GM23338 (cell line): ENCODE measurements at regions not wholly inside any gene's neighbourhood (a gene's known extent, or its start where the extent isn't known, plus 50 kb on each side); places are given as distances from the start of the nearest gene placed in this dataset.

Experiments used
- ATAC-seq: fragments of 200-7000 bp; cut with Tn5 transposase; 3 replicates; pipeline ENCODE4 v1.9.1; 2020
- DNase-seq: peaks from one replicate; pipeline ENCODE4 v3.0.0-alpha.2; 2015; ENCODE audit warnings: low spot score
- H2AFZ ChIP-seq: fragments of 200-600 bp; sonication (generic); 2 replicates; pipeline ENCODE4 v1.8.0; 2016; ENCODE audit warnings: antibody characterized with exemption, mild to moderate bottlenecking, moderate library complexity
- H3F3A ChIP-seq: fragments of 200-600 bp; sonication (generic); replicated peaks from 2 replicates; pipeline ENCODE4 v1.8.0; 2017; ENCODE audit warnings: antibody characterized with exemption, mixed run types, low read depth
- H3K27ac ChIP-seq: fragments of 200-600 bp; sonication (generic); 2 replicates; pipeline ENCODE4 v1.6.1; 2016; ENCODE audit warnings: low read depth
- H3K27me3 ChIP-seq: fragments of 200-600 bp; sonication (generic); 2 replicates; pipeline ENCODE4 v1.8.0; 2016; ENCODE audit warnings: mild to moderate bottlenecking, mixed run types, moderate library complexity; ENCODE audit not compliant: insufficient read depth
- H3K36me3 ChIP-seq: fragments of 200-600 bp; sonication (generic); 2 replicates; pipeline ENCODE4 v1.8.0; 2016; ENCODE audit warnings: mild to moderate bottlenecking; ENCODE audit not compliant: insufficient read depth
- H3K4me1 ChIP-seq: fragments of 200-600 bp; sonication (generic); 2 replicates; pipeline ENCODE4 v1.8.0; 2016; ENCODE audit warnings: mild to moderate bottlenecking, moderate library complexity; ENCODE audit not compliant: insufficient read depth
- H3K4me2 ChIP-seq: fragments of 200-600 bp; sonication (generic); 2 replicates; pipeline ENCODE4 v1.7.1; 2017; ENCODE audit warnings: mixed run types
- H3K4me3 ChIP-seq: fragments of 200-600 bp; sonication (generic); 2 replicates; pipeline ENCODE4 v1.6.1; 2016; ENCODE audit warnings: mixed run types
- H3K79me2 ChIP-seq: fragments of 200-600 bp; sonication (generic); replicated peaks from 2 replicates; pipeline ENCODE4 v1.8.0; 2017; ENCODE audit warnings: mild to moderate bottlenecking; ENCODE audit not compliant: insufficient read depth
- H3K9me2 ChIP-seq: fragments of 200-600 bp; sonication (generic); 2 replicates; pipeline ENCODE4 v1.8.0; 2017; ENCODE audit not compliant: insufficient read depth
- H4K20me1 ChIP-seq: fragments of 200-600 bp; sonication (generic); replicated peaks from 2 replicates; pipeline ENCODE4 v1.8.0; 2017; ENCODE audit warnings: mild to moderate bottlenecking; ENCODE audit not compliant: insufficient read depth
- H3K27ac Mint-ChIP-seq: 2 replicates; pipeline ENCODE4 v1.8.0; 2020; ENCODE audit warnings: inconsistent platforms, mild to moderate bottlenecking, moderate library complexity, mixed read lengths
- H3K27me3 Mint-ChIP-seq: 3 replicates; pipeline ENCODE4 v1.8.0; 2022; ENCODE audit warnings: low read depth, mild to moderate bottlenecking, moderate library complexity, mixed read lengths, inconsistent platforms; ENCODE audit not compliant: insufficient read depth, poor library complexity
- H3K36me3 Mint-ChIP-seq: 3 replicates; pipeline ENCODE4 v1.8.0; 2021; ENCODE audit warnings: low read depth, mild to moderate bottlenecking, inconsistent platforms, moderate library complexity, mixed read lengths
- H3K4me1 Mint-ChIP-seq: 3 replicates; pipeline ENCODE4 v1.8.0; 2020; ENCODE audit warnings: mild to moderate bottlenecking, inconsistent platforms, mixed read lengths
- H3K4me3 Mint-ChIP-seq: 3 replicates; pipeline ENCODE4 v1.8.0; 2021; ENCODE audit warnings: moderate library complexity, mild to moderate bottlenecking, inconsistent platforms, mixed read lengths
- H3K9me3 Mint-ChIP-seq: 3 replicates; pipeline ENCODE4 v1.8.0; 2020; ENCODE audit warnings: moderate library complexity, mild to moderate bottlenecking, inconsistent platforms, mixed read lengths
- CREB1 ChIP-seq: fragments of 250-450 bp; sonication (Bioruptor Pico); IDR thresholded peaks from 2 replicates; pipeline ENCODE4 v1.5.0; 2020; ENCODE audit warnings: low read depth, mild to moderate bottlenecking, moderate library complexity
- CTCF ChIP-seq, 2 experiments: fragments of 200-600 bp in 1 of 2; sonication (generic) in 1 of 2; conservative IDR thresholded peaks; 2 replicates each; pipeline versions ENCODE4 v1.5.1 to v1.6.1; 2016 to 2017; ENCODE audit warnings: antibody characterized with exemption in 2 of 2, low read depth in 2 of 2, mild to moderate bottlenecking in 2 of 2, moderate library complexity in 1 of 2
- ETS1 ChIP-seq: IDR thresholded peaks from 2 replicates; pipeline ENCODE4 v1.6.1; 2016; ENCODE audit warnings: antibody characterized with exemption
- EZH2 ChIP-seq: fragments of 200-600 bp; sonication (generic); IDR thresholded peaks from one replicate; pipeline ENCODE4 v1.8.0; 2017; ENCODE audit warnings: antibody characterized with exemption, mild to moderate bottlenecking, low read depth; ENCODE audit not compliant: unreplicated experiment
- EZH2phosphoT487 ChIP-seq: fragments of 200-600 bp; sonication (generic); IDR thresholded peaks from one replicate; pipeline ENCODE4 v1.8.1; 2018; ENCODE audit warnings: antibody characterized with exemption; ENCODE audit not compliant: unreplicated experiment
- JUNB ChIP-seq: IDR thresholded peaks from one replicate; pipeline ENCODE4 v1.6.1; 2016; ENCODE audit warnings: antibody characterized with exemption; ENCODE audit not compliant: unreplicated experiment
- POLR2AphosphoS5 ChIP-seq: IDR thresholded peaks from 2 replicates; pipeline ENCODE4 v1.6.1; 2016; ENCODE audit warnings: antibody characterized with exemption, low read depth
- STAT1 ChIP-seq: IDR thresholded peaks from one replicate; pipeline ENCODE4 v1.6.1; 2016; ENCODE audit warnings: antibody characterized with exemption; ENCODE audit not compliant: unreplicated experiment
- ZNF114 ChIP-seq: fragments of 250-450 bp; sonication (Bioruptor Pico); IDR thresholded peaks from 2 replicates; pipeline ENCODE4 v1.5.0; 2020; ENCODE audit warnings: mild to moderate bottlenecking, moderate library complexity
- ZNF331 ChIP-seq: fragments of 250-450 bp; sonication (Bioruptor Pico); IDR thresholded peaks from 2 replicates; pipeline ENCODE4 v1.5.0; 2020; ENCODE audit warnings: low read depth, mild to moderate bottlenecking, moderate library complexity
- ZNF462 ChIP-seq: fragments of 250-450 bp; sonication (Bioruptor Pico); IDR thresholded peaks from 2 replicates; pipeline ENCODE4 v1.5.0; 2020; ENCODE audit warnings: mild to moderate bottlenecking, moderate library complexity

GRCh38 chr4:31548823-31549222, 828.7 kb downstream of the PCDH7 start:
- H3K36me3 Mint-ChIP-seq: no peaks in the 10 kb centered on the region
- ATAC-seq: no peak
- no peaks in the 10 kb centered on the region for H3K36me3 ChIP-seq
- TF ChIP-seq CTCF (conservative IDR thresholded peaks at IDR 0.05; ENCODE audit: low read depth in 2 of 2) (0 out of 4 replicates have a peak, but pooled peaks of 1 of the 2 experiments have one; percentile 17), ZNF114 (CRISPR knock-in tag) (no peak)
- no peaks in the 10 kb centered on the region for H3K79me2 ChIP-seq
- H3K4me3 Mint-ChIP-seq: no peak overlapping the region
- H3K9me2 ChIP-seq: no peaks in the 10 kb centered on the region
- H3K4me3 ChIP-seq: no peak overlapping the region
- no peaks in the 10 kb centered on the region for H4K20me1 ChIP-seq
- H3K27ac Mint-ChIP-seq: no peak overlapping the region
- H3K27me3 ChIP-seq: no peaks in the 10 kb centered on the region
- H3K9me3 Mint-ChIP-seq: no peaks in the 10 kb centered on the region
- DNase-seq: no peak
- H2AFZ ChIP-seq: no peak overlapping the region
- no peaks in the 10 kb centered on the region for H3K4me1 Mint-ChIP-seq
- H3K27ac ChIP-seq: no peak overlapping the region
- no peaks in the 10 kb centered on the region for H3K4me1 ChIP-seq
- no peaks in the 10 kb centered on the region for H3F3A ChIP-seq
- H3K4me2 ChIP-seq: no peak overlapping the region
- H3K27me3 Mint-ChIP-seq: no peaks in the 10 kb centered on the region

- ATAC-seq (no peak), DNase-seq (no peak)
- H4K20me1 ChIP-seq: no peaks in the 10 kb centered on the region
- no peaks in the 10 kb centered on the region for H3K9me2 ChIP-seq
- no peaks in the 10 kb centered on the region for H3K27me3 ChIP-seq
- H3K4me2 ChIP-seq: no peak overlapping the region
- no peak overlapping the region for H3K27ac Mint-ChIP-seq
- H3K4me1 ChIP-seq: no peaks in the 10 kb centered on the region
- no peaks in the 10 kb centered on the region for H3K79me2 ChIP-seq
- H3K36me3 Mint-ChIP-seq: no peaks in the 10 kb centered on the region
- no peaks in the 10 kb centered on the region for H3K4me1 Mint-ChIP-seq
- no peaks in the 10 kb centered on the region for H3F3A ChIP-seq
- H3K27ac ChIP-seq: no peak overlapping the region
- H3K9me3 Mint-ChIP-seq: no peaks in the 10 kb centered on the region
- H3K36me3 ChIP-seq: no peaks in the 10 kb centered on the region
- H3K4me3 ChIP-seq: no peak overlapping the region
- H3K27me3 Mint-ChIP-seq: no peaks in the 10 kb centered on the region
- H3K4me3 Mint-ChIP-seq: no peak overlapping the region
- H2AFZ ChIP-seq: no peak overlapping the region
- TF ChIP-seq ETS1 (no peak), POLR2AphosphoS5 (no peak), ZNF114 (CRISPR knock-in tag) (no peak), EZH2 (no peak), CREB1 (no peak), ZNF462 (CRISPR knock-in tag) (no peak), STAT1 (no peak), CTCF (conservative IDR thresholded peaks at IDR 0.05; ENCODE audit: low read depth in 2 of 2) (no peak), JUNB (no peak), EZH2phosphoT487 (no peak), ZNF331 (CRISPR knock-in tag) (no peak)
Observed at GRCh38 chr4:31549256-31549655, 829.1 kb downstream of the PCDH7 start.
